ENCODE measurements at regions not wholly inside any gene's neighbourhood (a gene's known extent, or its start where the extent isn't known, plus 50 kb on each side); places are given as distances from the start of the nearest gene placed in this dataset.

DNA sequence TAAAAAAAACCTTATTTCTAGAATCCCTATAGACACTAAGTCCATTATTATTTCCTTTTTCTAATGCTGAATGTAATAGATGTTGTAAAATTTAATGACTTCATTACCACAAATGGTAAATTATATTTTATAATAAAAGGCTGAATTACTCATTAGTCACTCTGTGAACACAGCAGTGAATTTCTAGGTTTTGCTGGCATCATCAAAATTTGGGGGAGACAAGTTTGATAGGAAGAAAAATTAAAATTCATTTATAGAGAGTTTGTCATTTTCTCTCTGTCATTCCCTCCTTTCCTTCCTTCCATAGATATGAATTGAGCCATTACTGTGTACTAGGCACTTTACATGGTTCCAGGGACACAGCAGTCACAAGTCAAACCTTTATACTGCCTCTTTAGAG is 340.9 kb downstream of the TRIB2 start:
- TF ChIP-seq, protein P1, sequence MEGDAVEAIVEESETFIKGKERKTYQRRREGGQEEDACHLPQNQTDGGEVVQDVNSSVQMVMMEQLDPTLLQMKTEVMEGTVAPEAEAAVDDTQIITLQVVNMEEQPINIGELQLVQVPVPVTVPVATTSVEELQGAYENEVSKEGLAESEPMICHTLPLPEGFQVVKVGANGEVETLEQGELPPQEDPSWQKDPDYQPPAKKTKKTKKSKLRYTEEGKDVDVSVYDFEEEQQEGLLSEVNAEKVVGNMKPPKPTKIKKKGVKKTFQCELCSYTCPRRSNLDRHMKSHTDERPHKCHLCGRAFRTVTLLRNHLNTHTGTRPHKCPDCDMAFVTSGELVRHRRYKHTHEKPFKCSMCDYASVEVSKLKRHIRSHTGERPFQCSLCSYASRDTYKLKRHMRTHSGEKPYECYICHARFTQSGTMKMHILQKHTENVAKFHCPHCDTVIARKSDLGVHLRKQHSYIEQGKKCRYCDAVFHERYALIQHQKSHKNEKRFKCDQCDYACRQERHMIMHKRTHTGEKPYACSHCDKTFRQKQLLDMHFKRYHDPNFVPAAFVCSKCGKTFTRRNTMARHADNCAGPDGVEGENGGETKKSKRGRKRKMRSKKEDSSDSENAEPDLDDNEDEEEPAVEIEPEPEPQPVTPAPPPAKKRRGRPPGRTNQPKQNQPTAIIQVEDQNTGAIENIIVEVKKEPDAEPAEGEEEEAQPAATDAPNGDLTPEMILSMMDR (conservative IDR thresholded peaks at IDR 0.05 in 1 of 2, IDR thresholded peaks at IDR 0.05 in 1 of 2; ENCODE audit: low read depth in 1 of 2, low read length in 2 of 2), result no peak
- TF ChIP-seq EZH2 (IDR thresholded peaks at IDR 0.05; ENCODE audit: low read length, missing control alignments), result no peak
